Stomach smooth muscle (tissue), 2 donors: ENCODE measurements at regions not wholly inside any gene's neighbourhood (a gene's known extent, or its start where the extent isn't known, plus 50 kb on each side); places are given as distances from the start of the nearest gene placed in this dataset.
"Not testable (repeated sequence)": the region's sequence is repeated elsewhere in the genome, so short reads cannot be mapped to it uniquely, and the experiment has no call there.

Experiments used
- H3K27ac ChIP-seq: one replicate; pipeline ENCODE4 v1.7.0; 2013; ENCODE audit warnings: mild to moderate bottlenecking, low read length, inconsistent platforms
- H3K27me3 ChIP-seq, 2 donors: one replicate each; pipeline ENCODE4 v1.7.0; 2013; ENCODE audit warnings: low read length in 2 of 2; ENCODE audit not compliant: insufficient read depth in 2 of 2, control insufficient read depth in 1 of 2
- H3K36me3 ChIP-seq, 2 donors: one replicate each; pipeline ENCODE4 v1.7.0; 2013; ENCODE audit warnings: low read length in 2 of 2; ENCODE audit not compliant: control insufficient read depth in 2 of 2, insufficient read depth in 2 of 2
- H3K4me1 ChIP-seq: one replicate; pipeline ENCODE4 v1.7.0; 2013; ENCODE audit warnings: low read length; ENCODE audit not compliant: control insufficient read depth, insufficient read depth
- H3K4me3 ChIP-seq, 2 donors: one replicate each; pipeline ENCODE4 v1.7.0; 2013; ENCODE audit warnings: low read length in 2 of 2
- H3K9ac ChIP-seq, 2 donors: one replicate each; pipeline ENCODE4 v1.7.0; 2013; ENCODE audit warnings: low read length in 2 of 2, mild to moderate bottlenecking in 1 of 2
- H3K9me3 ChIP-seq, 2 donors: one replicate each; pipeline ENCODE4 v1.7.0; 2013; ENCODE audit warnings: low read length in 2 of 2; ENCODE audit not compliant: control insufficient read depth in 2 of 2
- donor health status: healthy.
- donor health status: Pancreatic carcinoma.

GRCh38 chr13:53417601-53418000 is 389.0 kb downstream of the OLFM4 start:
- no peaks in the 10 kb centered on the region for H3K27me3 ChIP-seq
- no peaks in the 10 kb centered on the region for H3K36me3 ChIP-seq

DNA sequence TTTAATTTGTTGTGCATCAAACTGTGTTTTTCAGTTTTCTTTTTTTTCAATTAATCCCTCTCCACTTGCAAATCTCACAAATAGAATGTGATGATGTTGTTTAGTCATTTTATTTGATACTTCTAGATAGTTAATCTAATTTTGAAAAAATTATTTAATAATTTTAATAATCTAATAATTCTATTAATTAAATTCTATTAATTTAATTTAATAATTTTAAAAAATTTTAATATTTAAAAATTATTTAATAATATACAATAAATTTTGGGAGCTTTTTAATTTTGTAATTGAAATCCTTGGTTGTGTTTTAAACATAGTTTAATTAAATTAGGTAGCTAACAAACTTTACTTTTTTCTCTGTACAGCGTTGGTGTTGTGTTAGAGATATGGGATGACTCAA is 393.8 kb downstream of the OLFM4 start:
- Histone ChIP-seq H3K4me3 (no peak overlapping the region), H3K9ac (no peak overlapping the region)

More at GRCh38 chr13:53417601-53418000, 389.0 kb downstream of the OLFM4 start:
- Histone ChIP-seq H3K9ac (no peak overlapping the region), H3K4me1 (no peaks in the 10 kb centered on the region), H3K9me3 (no peaks in the 10 kb centered on the region), H3K4me3 (no peak overlapping the region), H3K27ac (no peak overlapping the region)

DNA sequence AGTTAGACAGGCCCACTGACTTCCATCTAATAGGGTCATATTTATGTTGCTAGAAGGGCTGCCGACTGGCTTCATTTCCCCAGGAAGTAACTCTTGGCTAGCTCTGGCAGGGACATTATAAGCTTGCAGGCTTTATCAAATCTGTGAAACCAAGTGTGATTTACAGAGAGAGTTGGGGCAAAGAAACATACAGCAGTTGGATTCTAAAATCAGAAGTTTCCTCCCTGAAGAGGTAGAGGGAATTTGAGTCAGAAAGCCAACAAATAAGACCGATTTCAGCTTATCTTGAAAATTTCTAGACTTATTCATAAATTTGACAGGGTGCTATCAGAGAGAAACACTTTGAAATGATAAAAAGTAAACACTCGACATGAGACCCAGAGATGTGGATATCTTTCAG is 407.8 kb downstream of the OLFM4 start:
- H3K9me3 ChIP-seq: peaks cover 0 to 3% of the 10 kb centered on the region in 2 donors
- no peak overlapping the region for H3K4me3 ChIP-seq
- no peak overlapping the region for H3K9ac ChIP-seq
- no peaks in the 10 kb centered on the region for H3K4me1 ChIP-seq
- no peaks in the 10 kb centered on the region for H3K36me3 ChIP-seq
- H3K27ac ChIP-seq: no peak overlapping the region
- no peaks in the 10 kb centered on the region for H3K27me3 ChIP-seq

More for the DNA sequence above, 393.8 kb downstream of the OLFM4 start:
- Histone ChIP-seq H3K9me3 (no peaks in the 10 kb centered on the region), H3K27ac (no peak overlapping the region), H3K4me1 (no peaks in the 10 kb centered on the region), H3K27me3 (no peaks in the 10 kb centered on the region), H3K36me3 (no peaks in the 10 kb centered on the region)

DNA sequence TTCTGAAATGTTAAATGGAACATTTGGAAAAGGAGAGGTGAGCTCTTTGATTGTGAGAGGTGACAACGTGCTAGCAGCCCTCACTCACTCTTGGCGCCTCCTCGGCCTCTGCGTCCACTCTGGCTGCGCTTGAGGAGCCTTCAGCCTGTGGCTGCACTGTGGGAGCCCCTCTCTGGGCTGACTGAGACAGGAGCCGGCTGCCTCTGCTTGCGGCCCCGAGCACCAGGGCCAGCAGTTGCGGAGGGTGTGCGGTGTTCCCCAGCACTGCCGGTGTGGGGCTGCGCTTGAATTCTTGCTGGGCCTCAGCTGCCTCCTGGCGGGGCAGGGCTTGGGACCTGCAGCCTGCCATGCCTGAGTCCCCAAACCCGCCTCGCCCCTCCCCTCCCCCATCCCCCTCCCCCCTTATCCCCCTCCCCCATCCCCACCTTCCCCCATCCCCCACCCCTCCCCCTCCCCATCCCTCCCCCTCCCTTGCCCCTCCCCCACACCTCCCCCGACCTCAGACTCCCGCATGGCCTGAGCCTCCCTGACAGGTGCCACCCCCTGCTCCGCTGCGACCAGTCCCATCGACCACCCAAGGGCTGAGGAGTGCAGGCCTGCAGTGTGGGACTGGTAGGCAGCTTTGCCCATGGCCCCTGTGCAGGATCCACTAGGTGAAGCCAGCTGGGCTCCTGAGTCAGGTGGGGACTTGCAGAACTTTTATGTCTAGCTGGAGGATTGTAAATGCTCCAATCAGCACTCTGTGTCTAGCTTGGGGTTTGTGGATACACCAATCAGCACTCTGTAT is 411.0 kb downstream of the OLFM4 start:
- peaks cover 0 to 3% of the 10 kb centered on the region in 2 donors for H3K9me3 ChIP-seq
- H3K27me3 ChIP-seq: no peaks in the 10 kb centered on the region

DNA sequence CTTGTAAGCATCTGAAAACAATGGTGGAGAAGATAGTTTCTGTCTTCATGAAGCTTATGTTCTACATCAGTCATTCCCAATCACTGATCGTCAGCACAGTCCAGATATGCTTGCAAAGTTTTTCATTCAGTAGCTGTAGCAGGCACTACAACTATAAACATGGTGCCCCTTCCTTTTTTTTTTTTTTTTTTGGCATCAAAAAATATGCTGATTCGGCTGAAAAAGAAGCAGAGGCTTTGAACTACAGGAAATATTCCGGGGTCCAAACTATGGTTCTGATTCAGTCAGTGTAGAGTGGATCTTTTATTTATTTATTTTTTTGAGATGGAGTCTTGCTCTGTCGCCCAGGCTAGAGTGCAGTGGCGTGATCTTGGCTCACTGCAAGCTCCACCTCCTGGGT is 414.4 kb downstream of the OLFM4 start:
- H3K9ac ChIP-seq: no peak overlapping the region
- H3K27me3 ChIP-seq: no peaks in the 10 kb centered on the region
- no peak overlapping the region for H3K4me3 ChIP-seq
- no peaks in the 10 kb centered on the region for H3K36me3 ChIP-seq
- no peak overlapping the region for H3K27ac ChIP-seq
- H3K4me1 ChIP-seq: peaks cover 2% of the 10 kb centered on the region
- H3K9me3 ChIP-seq: peaks cover 0 to 3% of the 10 kb centered on the region in 2 donors

More for the DNA sequence above, 411.0 kb downstream of the OLFM4 start:
- H3K36me3 ChIP-seq: no peaks in the 10 kb centered on the region
- H3K27ac ChIP-seq: no peak overlapping the region
- no peaks in the 10 kb centered on the region for H3K4me1 ChIP-seq
- H3K4me3 ChIP-seq: no peak overlapping the region
- H3K9ac ChIP-seq: no peak overlapping the region

GRCh38 chr13:53445686-53446085 is 417.1 kb downstream of the OLFM4 start:
- Histone ChIP-seq H3K36me3 (no peaks in the 10 kb centered on the region), H3K9ac (no peak overlapping the region), H3K4me3 (no peak overlapping the region), H3K9me3 (peaks cover 0 to 3% of the 10 kb centered on the region in 2 donors), H3K4me1 (peaks cover 2% of the 10 kb centered on the region), H3K27ac (no peak overlapping the region), H3K27me3 (no peaks in the 10 kb centered on the region)

GRCh38 chr13:53447456-53447855 is 418.8 kb downstream of the OLFM4 start:
- Histone ChIP-seq H3K4me3 (no peak overlapping the region), H3K27me3 (no peaks in the 10 kb centered on the region), H3K4me1 (peaks cover 2% of the 10 kb centered on the region), H3K9me3 (peaks cover 0 to 3% of the 10 kb centered on the region in 2 donors), H3K27ac (no peak overlapping the region), H3K9ac (no peak overlapping the region), H3K36me3 (no peaks in the 10 kb centered on the region)

DNA sequence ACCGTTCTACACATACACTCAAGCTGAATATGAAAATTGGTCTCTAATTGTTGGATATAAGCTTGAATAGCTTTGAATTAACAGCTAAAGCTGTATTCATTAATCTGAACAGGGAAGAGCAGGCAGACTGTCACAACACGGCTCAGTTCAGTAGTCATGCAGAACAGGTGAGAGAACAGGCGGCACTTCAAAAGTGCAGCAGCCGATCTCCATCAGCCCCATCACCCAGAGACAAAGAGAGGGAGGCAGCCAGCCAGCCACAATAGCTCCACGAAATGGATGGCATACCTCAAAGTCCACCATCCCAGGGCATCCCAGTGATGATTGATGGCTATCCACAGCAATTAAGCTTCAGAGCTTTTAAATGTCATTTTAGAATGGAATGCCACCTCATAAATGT is 419.2 kb downstream of the OLFM4 start:
- Histone ChIP-seq H3K9me3 (peaks cover 0 to 3% of the 10 kb centered on the region in 2 donors), H3K27me3 (no peaks in the 10 kb centered on the region), H3K4me3 (no peak overlapping the region), H3K9ac (no peak overlapping the region), H3K36me3 (no peaks in the 10 kb centered on the region), H3K27ac (no peak overlapping the region), H3K4me1 (peaks cover 2% of the 10 kb centered on the region)

DNA sequence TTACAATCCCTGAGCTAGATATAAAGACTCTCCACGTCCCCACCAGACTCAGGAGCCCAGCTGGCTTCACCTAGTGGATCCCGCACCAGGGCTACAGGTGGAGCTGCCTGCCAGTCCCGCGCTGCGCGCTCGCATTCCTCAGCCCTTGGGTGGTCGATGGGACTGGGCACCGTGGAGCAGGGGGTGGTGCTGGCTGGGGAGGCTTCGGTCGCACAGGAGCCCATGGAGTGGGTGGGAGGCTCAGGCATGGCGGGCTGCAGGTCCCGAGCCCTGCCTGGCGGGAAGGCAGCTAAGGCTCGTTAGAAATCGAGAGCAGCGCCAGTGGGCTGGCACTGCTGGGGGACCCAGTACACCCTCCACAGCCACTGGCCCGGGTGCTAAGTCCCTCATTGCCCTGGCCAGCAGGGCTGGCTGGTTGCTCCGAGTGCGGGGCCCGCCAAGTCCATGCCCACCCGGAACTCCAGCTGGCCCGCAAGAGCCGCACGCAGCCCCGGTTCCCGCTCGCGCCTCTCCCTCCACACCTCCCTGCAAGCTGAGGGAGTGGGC is 423.7 kb downstream of the OLFM4 start:
- not testable (repeated sequence) for H3K9me3 ChIP-seq, H3K4me3 ChIP-seq, H3K27ac ChIP-seq, H3K27me3 ChIP-seq, H3K9ac ChIP-seq, H3K36me3 ChIP-seq, H3K4me1 ChIP-seq

DNA sequence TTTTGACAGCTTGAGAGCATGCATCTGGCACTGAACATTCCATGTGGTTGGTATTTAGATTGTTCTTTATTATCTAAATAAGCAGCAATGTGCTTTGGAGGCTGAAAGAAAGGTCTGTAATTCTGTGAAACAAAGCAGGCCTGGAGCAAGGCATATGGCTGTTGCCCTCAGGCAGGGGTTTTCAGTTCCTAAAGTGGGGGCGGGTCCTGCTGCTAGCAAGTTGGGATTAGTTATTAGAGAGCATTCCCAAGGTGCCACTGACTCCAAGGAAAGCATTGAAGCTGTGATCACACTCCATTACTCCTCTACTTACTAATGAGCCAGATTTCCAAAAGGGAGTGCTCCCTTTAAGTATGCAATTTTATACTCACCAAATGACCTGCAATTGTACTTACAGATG is 432.2 kb downstream of the OLFM4 start:
- no peak overlapping the region for H3K27ac ChIP-seq
- no peak overlapping the region for H3K9ac ChIP-seq
- no peak overlapping the region for H3K4me3 ChIP-seq
- no peaks in the 10 kb centered on the region for H3K27me3 ChIP-seq
- H3K36me3 ChIP-seq: no peaks in the 10 kb centered on the region
- no peaks in the 10 kb centered on the region for H3K4me1 ChIP-seq
- no peaks in the 10 kb centered on the region for H3K9me3 ChIP-seq

GRCh38 chr13:53463106-53463505 is 434.5 kb downstream of the OLFM4 start:
- no peaks in the 10 kb centered on the region for H3K36me3 ChIP-seq
- no peaks in the 10 kb centered on the region for H3K27me3 ChIP-seq
- H3K4me3 ChIP-seq: no peak overlapping the region
- no peak overlapping the region for H3K27ac ChIP-seq
- H3K9me3 ChIP-seq: no peaks in the 10 kb centered on the region
- H3K9ac ChIP-seq: no peak overlapping the region
- no peaks in the 10 kb centered on the region for H3K4me1 ChIP-seq
